Endothelial cell (in vitro differentiated cells): ENCODE measurements at regions not wholly inside any gene's neighbourhood (a gene's known extent, or its start where the extent isn't known, plus 50 kb on each side); places are given as distances from the start of the nearest gene placed in this dataset.

Experiments
- DNase-seq: peaks from one replicate; pipeline ENCODE4 v3.0.0; 2021; ENCODE audit warnings: low spot score
- H3K27ac Mint-ChIP-seq: one replicate; pipeline ENCODE4 v1.8.0; 2021; ENCODE audit warnings: mixed read lengths, inconsistent platforms; ENCODE audit not compliant: unreplicated experiment
- H3K27me3 Mint-ChIP-seq: one replicate; pipeline ENCODE4 v1.8.0; 2021; ENCODE audit warnings: mild to moderate bottlenecking, moderate library complexity, mixed read lengths, inconsistent platforms; ENCODE audit not compliant: unreplicated experiment
- H3K36me3 Mint-ChIP-seq: one replicate; pipeline ENCODE4 v1.8.0; 2021; ENCODE audit warnings: mild to moderate bottlenecking, low read depth, mixed read lengths, inconsistent platforms; ENCODE audit not compliant: unreplicated experiment
- H3K4me1 Mint-ChIP-seq: one replicate; pipeline ENCODE4 v1.8.0; 2021; ENCODE audit warnings: mild to moderate bottlenecking, mixed read lengths, inconsistent platforms; ENCODE audit not compliant: unreplicated experiment
- H3K4me3 Mint-ChIP-seq: one replicate; pipeline ENCODE4 v1.8.0; 2021; ENCODE audit warnings: mild to moderate bottlenecking, mixed read lengths, inconsistent platforms; ENCODE audit not compliant: unreplicated experiment
- H3K9me3 Mint-ChIP-seq: one replicate; pipeline ENCODE4 v1.8.0; 2021; ENCODE audit warnings: mixed read lengths, inconsistent platforms; ENCODE audit not compliant: unreplicated experiment
- CTCF ChIP-seq: fragments of 200-600 bp; sonication (generic); IDR thresholded peaks from one replicate; pipeline ENCODE4 v1.5.0; 2021; ENCODE audit warnings: antibody characterized with exemption; ENCODE audit not compliant: unreplicated experiment

- Mint-ChIP-seq H3K27ac (no peak overlapping the region), H3K27me3 (no peaks in the 10 kb centered on the region), H3K4me1 (peaks cover 5% of the 10 kb centered on the region), H3K9me3 (no peaks in the 10 kb centered on the region), H3K36me3 (no peaks in the 10 kb centered on the region), H3K4me3 (no peak overlapping the region)
- TF ChIP-seq CTCF: no peak
- no peak for DNase-seq
Measured at GRCh38 chr2:18490901-18491300, 69.6 kb downstream of the RDH14 start.

- no peaks in the 10 kb centered on the region for H3K36me3 Mint-ChIP-seq
- DNase-seq: no peak
Measured at GRCh38 chr2:18487106-18487913, 73.1 kb downstream of the RDH14 start.

GRCh38 chr2:18484625-18485024 is 75.8 kb downstream of the RDH14 start:
- no peak for TF ChIP-seq CTCF
- DNase-seq: no peak
- no peaks in the 10 kb centered on the region for H3K4me1 Mint-ChIP-seq
- H3K36me3 Mint-ChIP-seq: no peaks in the 10 kb centered on the region
- no peak overlapping the region for H3K27ac Mint-ChIP-seq
- no peaks in the 10 kb centered on the region for H3K9me3 Mint-ChIP-seq
- no peak overlapping the region for H3K4me3 Mint-ChIP-seq
- H3K27me3 Mint-ChIP-seq: no peaks in the 10 kb centered on the region

More at GRCh38 chr2:18487106-18487913, 73.1 kb downstream of the RDH14 start:
- H3K4me1 Mint-ChIP-seq: peaks cover 5% of the 10 kb centered on the region
- no peaks in the 10 kb centered on the region for H3K9me3 Mint-ChIP-seq
- no peak overlapping the region for H3K4me3 Mint-ChIP-seq
- no peak overlapping the region for H3K27ac Mint-ChIP-seq
- TF ChIP-seq CTCF: no peak
- no peaks in the 10 kb centered on the region for H3K27me3 Mint-ChIP-seq

GRCh38 chr2:18483896-18484295 is 76.6 kb downstream of the RDH14 start:
- TF ChIP-seq CTCF: no peak
- no peaks in the 10 kb centered on the region for H3K36me3 Mint-ChIP-seq

GRCh38 chr2:18482666-18483065 is 77.8 kb downstream of the RDH14 start:
- Mint-ChIP-seq H3K27ac (no peak overlapping the region), H3K9me3 (no peaks in the 10 kb centered on the region), H3K27me3 (no peaks in the 10 kb centered on the region), H3K36me3 (no peaks in the 10 kb centered on the region), H3K4me1 (no peaks in the 10 kb centered on the region), H3K4me3 (no peak overlapping the region)
- no peak for DNase-seq
- no peak for TF ChIP-seq CTCF

More at GRCh38 chr2:18483896-18484295, 76.6 kb downstream of the RDH14 start:
- Mint-ChIP-seq H3K4me1 (no peaks in the 10 kb centered on the region), H3K27ac (no peak overlapping the region), H3K4me3 (no peak overlapping the region), H3K9me3 (no peaks in the 10 kb centered on the region), H3K27me3 (no peaks in the 10 kb centered on the region)
- DNase-seq: no peak
